ENCODE measurements at regions not wholly inside any gene's neighbourhood (a gene's known extent, or its start where the extent isn't known, plus 50 kb on each side); places are given as distances from the start of the nearest gene placed in this dataset.

DNA sequence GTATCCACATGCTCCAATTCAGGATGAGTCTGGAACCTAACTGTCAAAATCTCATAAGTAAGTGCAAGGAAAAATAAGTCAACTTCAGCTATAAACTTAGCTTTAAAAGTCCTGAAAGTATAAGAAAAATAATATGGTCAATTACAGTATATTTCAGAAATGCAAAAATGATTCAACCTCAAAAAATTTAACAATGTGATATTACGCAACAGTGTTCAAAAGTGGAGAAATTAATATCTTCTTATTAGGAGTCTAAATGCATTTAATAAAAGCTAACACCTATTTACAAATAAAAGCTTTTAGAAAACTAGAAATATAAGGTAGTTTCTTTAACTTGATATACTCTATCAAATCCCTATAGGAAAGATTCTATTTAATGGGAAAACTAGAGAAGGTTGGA is 111.2 kb upstream of the OPRM1 start:
- no peak overlapping the region for H3K4me3 ChIP-seq (ENCODE audit: control insufficient read depth, low read depth, low read length)
- TF ChIP-seq, protein P1, sequence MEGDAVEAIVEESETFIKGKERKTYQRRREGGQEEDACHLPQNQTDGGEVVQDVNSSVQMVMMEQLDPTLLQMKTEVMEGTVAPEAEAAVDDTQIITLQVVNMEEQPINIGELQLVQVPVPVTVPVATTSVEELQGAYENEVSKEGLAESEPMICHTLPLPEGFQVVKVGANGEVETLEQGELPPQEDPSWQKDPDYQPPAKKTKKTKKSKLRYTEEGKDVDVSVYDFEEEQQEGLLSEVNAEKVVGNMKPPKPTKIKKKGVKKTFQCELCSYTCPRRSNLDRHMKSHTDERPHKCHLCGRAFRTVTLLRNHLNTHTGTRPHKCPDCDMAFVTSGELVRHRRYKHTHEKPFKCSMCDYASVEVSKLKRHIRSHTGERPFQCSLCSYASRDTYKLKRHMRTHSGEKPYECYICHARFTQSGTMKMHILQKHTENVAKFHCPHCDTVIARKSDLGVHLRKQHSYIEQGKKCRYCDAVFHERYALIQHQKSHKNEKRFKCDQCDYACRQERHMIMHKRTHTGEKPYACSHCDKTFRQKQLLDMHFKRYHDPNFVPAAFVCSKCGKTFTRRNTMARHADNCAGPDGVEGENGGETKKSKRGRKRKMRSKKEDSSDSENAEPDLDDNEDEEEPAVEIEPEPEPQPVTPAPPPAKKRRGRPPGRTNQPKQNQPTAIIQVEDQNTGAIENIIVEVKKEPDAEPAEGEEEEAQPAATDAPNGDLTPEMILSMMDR (IDR thresholded peaks at IDR 0.05; ENCODE audit: control insufficient read depth, insufficient read depth, low read depth, low read length, missing control alignments), result no peak
- no peak for DNase-seq (ENCODE audit: low read depth)

DNA sequence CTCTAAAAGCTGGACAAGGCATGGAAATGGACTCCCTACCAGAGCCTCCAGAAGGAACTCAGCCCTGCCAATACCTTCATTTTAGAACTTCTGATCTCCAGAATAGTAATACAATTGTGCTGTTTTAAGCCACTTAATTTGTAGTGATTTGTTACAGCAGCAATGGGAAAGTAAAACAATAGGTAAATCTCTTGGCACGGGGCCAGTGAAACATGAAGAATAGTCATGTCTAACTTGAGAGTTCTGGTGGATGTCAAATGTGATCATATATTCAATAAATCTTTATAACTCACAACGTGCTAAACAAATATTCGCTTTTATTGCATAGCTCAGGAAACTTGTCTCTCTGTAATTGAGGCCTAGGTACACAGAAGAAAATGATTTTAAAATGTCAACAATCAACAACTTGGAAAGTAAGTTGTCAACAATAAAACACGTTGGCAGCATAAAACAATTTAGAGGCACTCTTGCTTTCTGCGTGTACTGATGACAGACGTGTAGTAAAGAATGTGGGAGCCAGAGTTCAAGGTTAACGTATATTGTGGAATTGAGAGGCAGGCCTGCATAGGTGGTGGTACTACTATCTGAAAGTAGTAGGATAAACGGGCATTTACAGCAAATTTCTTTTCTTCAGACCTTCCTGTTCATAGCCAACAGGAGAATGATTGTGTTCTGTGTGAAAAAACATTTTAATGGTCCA is 140.5 kb upstream of the OPRM1 start:
- DNase-seq (ENCODE audit: low read depth), result no peak
- H3K4me3 ChIP-seq (ENCODE audit: control insufficient read depth, low read depth, low read length), result no peak overlapping the region
- TF ChIP-seq, protein P1 (IDR thresholded peaks at IDR 0.05; ENCODE audit: control insufficient read depth, insufficient read depth, low read depth, low read length, missing control alignments), result no peak

DNA sequence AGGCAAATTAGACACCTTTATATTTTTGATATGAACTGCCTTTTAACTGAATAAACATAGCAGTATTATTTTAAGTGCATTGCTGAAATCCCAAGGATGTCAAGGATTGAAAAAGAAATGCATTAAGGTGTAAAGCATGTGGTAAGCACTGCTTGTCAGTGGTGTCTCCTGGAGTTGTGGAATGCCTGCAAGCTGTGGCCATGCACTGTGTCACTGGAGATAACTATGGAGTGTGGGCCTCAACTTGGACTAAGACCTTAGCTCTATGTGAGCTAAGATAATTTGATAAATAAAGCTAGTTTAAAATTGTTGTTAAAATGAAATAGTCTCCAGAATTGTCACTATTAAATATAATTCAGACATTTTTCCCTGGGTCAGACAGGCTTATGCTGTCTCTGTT is 156.6 kb upstream of the OPRM1 start:
- DNase-seq (ENCODE audit: low read depth), result no peak
- H3K4me3 ChIP-seq (ENCODE audit: control insufficient read depth, low read depth, low read length), result no peak overlapping the region
- TF ChIP-seq, protein P1 (IDR thresholded peaks at IDR 0.05; ENCODE audit: control insufficient read depth, insufficient read depth, low read depth, low read length, missing control alignments), result no peak

DNA sequence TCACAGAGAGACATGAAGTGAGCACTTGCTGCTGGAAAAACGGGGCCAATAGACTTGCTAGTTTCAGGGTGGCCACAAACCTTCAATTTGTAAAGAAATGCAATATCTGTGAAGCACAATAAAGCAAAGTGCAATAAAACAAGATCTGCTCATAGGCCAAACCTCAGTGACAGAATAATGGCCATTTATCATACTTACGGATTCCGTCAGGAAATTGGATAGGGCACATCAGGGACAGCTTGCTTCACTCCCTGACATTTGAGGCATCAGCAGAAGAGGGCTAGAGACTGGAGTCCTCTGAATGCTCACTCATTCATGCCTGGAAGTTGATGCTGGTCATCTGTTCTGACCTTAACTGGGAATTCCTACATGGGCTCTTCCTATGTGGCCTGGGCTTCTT is 165.5 kb upstream of the OPRM1 start:
- DNase-seq (ENCODE audit: low read depth), result no peak
- H3K4me3 ChIP-seq (ENCODE audit: control insufficient read depth, low read depth, low read length), result no peak overlapping the region
- TF ChIP-seq, protein P1 (IDR thresholded peaks at IDR 0.05; ENCODE audit: control insufficient read depth, insufficient read depth, low read depth, low read length, missing control alignments), result no peak

DNA sequence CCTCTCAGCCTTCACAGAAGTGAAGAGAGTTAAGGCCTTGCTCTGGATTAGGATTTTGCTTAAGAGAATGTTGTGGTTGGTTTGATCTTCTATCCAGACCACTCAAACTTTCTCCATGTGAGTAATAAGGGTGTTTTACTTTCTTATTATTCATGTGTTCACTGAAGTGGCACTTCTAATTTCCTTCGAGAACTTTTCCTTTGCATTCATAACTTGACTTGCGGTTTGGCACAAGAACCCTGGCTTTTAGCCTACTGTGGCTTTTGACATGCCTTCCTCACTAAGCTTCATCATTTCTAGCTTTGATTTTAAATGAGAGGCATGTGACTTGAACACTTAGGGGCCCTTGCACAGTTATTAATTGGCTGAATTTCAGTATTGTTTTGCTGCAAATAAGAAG is 166.1 kb upstream of the OPRM1 start:
- H3K4me3 ChIP-seq (ENCODE audit: control insufficient read depth, low read depth, low read length), result no peak overlapping the region
- no peak for DNase-seq (ENCODE audit: low read depth)
- TF ChIP-seq, protein P1 (IDR thresholded peaks at IDR 0.05; ENCODE audit: control insufficient read depth, insufficient read depth, low read depth, low read length, missing control alignments), result no peak

DNA sequence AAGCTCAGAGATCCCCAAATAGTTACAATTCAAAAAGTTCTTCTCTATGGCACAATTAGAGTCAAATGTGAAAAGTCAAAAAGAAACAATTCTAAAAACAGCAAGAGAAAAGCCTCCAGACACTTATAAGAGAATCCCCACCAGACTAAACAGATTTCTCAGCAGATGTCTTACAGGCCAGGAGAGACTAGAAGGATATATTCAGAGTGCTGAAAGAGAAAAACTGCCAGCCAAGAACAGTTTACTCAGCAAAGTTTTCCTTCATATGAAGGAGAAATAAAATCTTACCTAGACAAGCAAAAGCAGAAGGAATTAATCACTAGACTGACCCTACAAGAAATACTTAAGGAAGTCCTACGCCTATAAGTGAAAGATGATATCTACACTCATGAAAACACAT is 176.1 kb upstream of the OPRM1 start:
- no peak overlapping the region for H3K4me3 ChIP-seq (ENCODE audit: control insufficient read depth, low read depth, low read length)
- DNase-seq (ENCODE audit: low read depth), result no peak
- TF ChIP-seq, protein P1 (IDR thresholded peaks at IDR 0.05; ENCODE audit: control insufficient read depth, insufficient read depth, low read depth, low read length, missing control alignments), result no peak
